Nucleus accumbens (tissue), 56 donors: ENCODE measurements at regions not wholly inside any gene's neighbourhood (a gene's known extent, or its start where the extent isn't known, plus 50 kb on each side); places are given as distances from the start of the nearest gene placed in this dataset.

Source experiments
- DNase-seq, 56 donors: peaks; one replicate each; lab custom pipeline; 2025; lab: John Stamatoyannopoulos, UW

- no peak for DNase-seq
Observed at GRCh38 chr16:64149756-64150155, 972.1 kb downstream of the CDH11 start.

GRCh38 chr16:64148356-64148755 is 973.5 kb downstream of the CDH11 start:
- DNase-seq, result no peak

- DNase-seq, result no peak
Observed at GRCh38 chr16:64147941-64148340, 973.9 kb downstream of the CDH11 start.

GRCh38 chr16:64144617-64145016 is 977.2 kb downstream of the CDH11 start:
- no peak for DNase-seq

- no peak for DNase-seq
Observed at GRCh38 chr16:64138621-64139020, 983.2 kb downstream of the CDH11 start.

- no peak for DNase-seq
Observed at GRCh38 chr16:64138006-64138405, 983.9 kb downstream of the CDH11 start.

GRCh38 chr16:64136743-64137142 is 985.1 kb downstream of the CDH11 start:
- DNase-seq, result no peak

GRCh38 chr16:64136314-64136713 is 985.5 kb downstream of the CDH11 start:
- DNase-seq, result no peak

GRCh38 chr16:64133366-64133765 is 988.5 kb downstream of the CDH11 start:
- DNase-seq, result peak in 1 of 56 donors; percentile 2

- peak in 1 of 56 donors; percentile 2 for DNase-seq
Observed at GRCh38 chr16:64132759-64133361, 989.0 kb downstream of the CDH11 start.

GRCh38 chr16:64132190-64132589 is 989.7 kb downstream of the CDH11 start:
- DNase-seq, result no peak

- DNase-seq, result no peak
Observed at GRCh38 chr16:64131423-64131822, 990.4 kb downstream of the CDH11 start.

- no peak for DNase-seq
Observed at GRCh38 chr16:64130140-64130539, 991.7 kb downstream of the CDH11 start.

GRCh38 chr16:64122177-64122576 is 999.7 kb downstream of the CDH11 start:
- no peak for DNase-seq

GRCh38 chr16:64121473-64121872 is 1000.4 kb downstream of the CDH11 start:
- no peak for DNase-seq

GRCh38 chr16:64116151-64116550 is 1005.7 kb downstream of the CDH11 start:
- DNase-seq, result no peak

GRCh38 chr16:64109241-64109640 is 1012.6 kb downstream of the CDH11 start:
- no peak for DNase-seq

GRCh38 chr16:64102654-64103053 is 1019.2 kb downstream of the CDH11 start:
- no peak for DNase-seq

GRCh38 chr16:64098451-64098850 is 1023.4 kb downstream of the CDH11 start:
- DNase-seq, result no peak

GRCh38 chr16:64096689-64097088 is 1025.2 kb downstream of the CDH11 start:
- no peak for DNase-seq

GRCh38 chr16:64094992-64095634 is 1026.8 kb downstream of the CDH11 start:
- no peak for DNase-seq

- DNase-seq, result no peak
Observed at GRCh38 chr16:64094181-64094965, 1027.5 kb downstream of the CDH11 start.
